CD4-positive, alpha-beta T cell (primary cell): ENCODE measurements at regions not wholly inside any gene's neighbourhood (a gene's known extent, or its start where the extent isn't known, plus 50 kb on each side); places are given as distances from the start of the nearest gene placed in this dataset.
"Not testable (repeated sequence)": the region's sequence is repeated elsewhere in the genome, so short reads cannot be mapped to it uniquely, and the experiment has no call there.

Source experiments
- ATAC-seq: fragments of 200-7000 bp; cut with Tn5 transposase; one replicate; pipeline ENCODE4 v1.10.0; 2022; ENCODE audit warnings: mild to moderate bottlenecking; ENCODE audit not compliant: poor library complexity
- CTCF ChIA-PET: fragments of 350-600 bp; sonication (Branson Sonifier 250); formaldehyde crosslinking; loops from one replicate; lab custom pipeline; 2021; ENCODE audit warnings: antibody characterized with exemption, inconsistent platforms; lab: Charles Lee
- POLR2A ChIA-PET: fragments of 350-600 bp; sonication (Branson Sonifier 250); formaldehyde crosslinking; loops from one replicate; lab custom pipeline; 2021; ENCODE audit warnings: antibody characterized with exemption, inconsistent platforms; lab: Charles Lee
- DNase-seq, 14 experiments: peaks; one replicate each; pipeline ENCODE4 v3.0.0-alpha.2; 2013 to 2020; ENCODE audit warnings: mixed read lengths in 2 of 14
- H3K27ac ChIP-seq, 2 donors: one replicate each; pipeline versions ENCODE4 v1.5.1 to v1.7.0; 2013; ENCODE audit warnings: low read length in 2 of 2, low read depth in 1 of 2, mild to moderate bottlenecking in 1 of 2
- H3K27me3 ChIP-seq, 2 experiments: 1 replicate in 1 of 2; 2 replicates in 1 of 2; pipeline versions ENCODE4 v1.6.1 to v1.7.0; 2013; ENCODE audit warnings: low read length in 2 of 2, control low read depth in 1 of 2, mild to moderate bottlenecking in 1 of 2, moderate library complexity in 1 of 2; ENCODE audit not compliant: insufficient read depth in 2 of 2, control insufficient read depth in 1 of 2
- H3K36me3 ChIP-seq: one replicate; pipeline ENCODE4 v1.6.1; 2013; ENCODE audit warnings: low read length, control low read depth; ENCODE audit not compliant: insufficient read depth
- H3K4me1 ChIP-seq: one replicate; pipeline ENCODE4 v1.6.1; 2013; ENCODE audit warnings: low read length, control low read depth; ENCODE audit not compliant: insufficient read depth
- H3K4me3 ChIP-seq: one replicate; pipeline ENCODE4 v1.5.1; 2013; ENCODE audit warnings: mild to moderate bottlenecking, low read length, moderate library complexity
- H3K9me3 ChIP-seq, 2 experiments: 1 replicate in 1 of 2; 2 replicates in 1 of 2; pipeline versions ENCODE4 v1.6.1 to v1.7.0; 2013; ENCODE audit warnings: low read length in 2 of 2, mild to moderate bottlenecking in 2 of 2, control low read depth in 1 of 2, moderate library complexity in 1 of 2; ENCODE audit not compliant: control insufficient read depth in 1 of 2, insufficient read depth in 1 of 2
- H3K27ac Mint-ChIP-seq: one replicate; pipeline ENCODE4 v1.8.0; 2020; ENCODE audit warnings: mixed read lengths
- H3K27me3 Mint-ChIP-seq: one replicate; pipeline ENCODE4 v1.8.0; 2021; ENCODE audit warnings: mixed read lengths
- H3K36me3 Mint-ChIP-seq: one replicate; pipeline ENCODE4 v1.8.0; 2021; ENCODE audit warnings: low read depth, mixed read lengths
- H3K4me1 Mint-ChIP-seq: one replicate; pipeline ENCODE4 v1.8.0; 2021; ENCODE audit warnings: low read depth, mixed read lengths
- H3K4me3 Mint-ChIP-seq: one replicate; pipeline ENCODE4 v1.8.0; 2020; ENCODE audit warnings: mild to moderate bottlenecking, mixed read lengths
- H3K9me3 Mint-ChIP-seq: one replicate; pipeline ENCODE4 v1.8.0; 2020; ENCODE audit warnings: mixed read lengths
- intact Hi-C, 2 experiments: fragments of 100-400 bp; cut with DNase I in 1 of 2; cut with micrococcal nuclease in 1 of 2; formaldehyde crosslinking; loops; one replicate each; pipeline versions ENCODE4 v1.15.1 to v1.9.0; 2023 to 2025; cut with DNase I, micrococcal nuclease

DNA sequence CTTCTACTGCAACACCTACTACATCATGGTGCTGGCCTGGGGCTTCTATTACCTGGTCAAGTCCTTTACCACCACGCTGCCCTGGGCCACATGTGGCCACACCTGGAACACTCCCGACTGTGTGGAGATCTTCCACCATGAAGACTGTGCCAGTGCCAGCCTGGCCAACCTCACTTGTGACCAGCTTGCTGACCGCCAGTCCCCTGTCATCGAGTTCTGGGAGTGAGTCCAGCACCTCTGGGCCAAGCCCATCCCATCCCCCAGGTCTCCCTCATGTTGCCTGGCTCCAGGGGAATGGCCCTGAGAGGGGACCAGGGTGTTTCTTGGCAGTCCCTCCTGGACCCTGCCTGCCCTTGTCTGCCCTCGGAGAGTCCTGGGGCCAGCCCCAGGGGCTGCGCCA is 519.4 kb downstream of the TP53TG3F start:
- H3K4me3 Mint-ChIP-seq, H3K27me3 Mint-ChIP-seq, H3K4me1 Mint-ChIP-seq, H3K27me3 ChIP-seq, H3K9me3 Mint-ChIP-seq, H3K9me3 ChIP-seq, ATAC-seq, CTCF ChIA-PET, H3K27ac Mint-ChIP-seq, H3K36me3 Mint-ChIP-seq, POLR2A ChIA-PET, H3K4me1 ChIP-seq, H3K36me3 ChIP-seq, H3K27ac ChIP-seq, intact Hi-C loops, DNase-seq, H3K4me3 ChIP-seq: not testable (repeated sequence)

DNA sequence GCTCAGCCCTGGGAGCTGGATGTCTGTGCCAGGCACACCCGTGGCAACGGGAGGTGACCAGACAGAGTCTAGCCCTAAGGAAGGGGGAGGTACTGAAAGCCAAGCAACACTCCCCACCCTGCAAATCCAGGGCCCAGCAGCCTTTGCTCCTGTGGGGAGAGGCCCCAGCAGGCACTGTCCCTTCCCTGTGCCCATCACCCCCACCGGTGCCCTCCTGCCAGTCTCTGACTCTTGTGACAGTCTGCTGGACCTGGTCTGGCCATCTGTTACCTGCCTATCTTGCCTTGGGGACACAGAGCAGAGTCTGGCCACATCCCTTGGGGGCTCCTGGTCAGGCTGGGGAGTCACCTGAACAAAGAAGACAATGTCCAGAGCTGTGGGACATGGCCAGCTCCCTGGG is 520.2 kb downstream of the TP53TG3F start:
- POLR2A ChIA-PET, H3K4me1 ChIP-seq, H3K36me3 ChIP-seq, H3K9me3 ChIP-seq, H3K36me3 Mint-ChIP-seq, H3K27ac Mint-ChIP-seq, intact Hi-C loops, DNase-seq, H3K4me1 Mint-ChIP-seq, H3K27ac ChIP-seq, H3K27me3 Mint-ChIP-seq, H3K4me3 Mint-ChIP-seq, ATAC-seq, H3K27me3 ChIP-seq, H3K4me3 ChIP-seq, H3K9me3 Mint-ChIP-seq, CTCF ChIA-PET: not testable (repeated sequence)

DNA sequence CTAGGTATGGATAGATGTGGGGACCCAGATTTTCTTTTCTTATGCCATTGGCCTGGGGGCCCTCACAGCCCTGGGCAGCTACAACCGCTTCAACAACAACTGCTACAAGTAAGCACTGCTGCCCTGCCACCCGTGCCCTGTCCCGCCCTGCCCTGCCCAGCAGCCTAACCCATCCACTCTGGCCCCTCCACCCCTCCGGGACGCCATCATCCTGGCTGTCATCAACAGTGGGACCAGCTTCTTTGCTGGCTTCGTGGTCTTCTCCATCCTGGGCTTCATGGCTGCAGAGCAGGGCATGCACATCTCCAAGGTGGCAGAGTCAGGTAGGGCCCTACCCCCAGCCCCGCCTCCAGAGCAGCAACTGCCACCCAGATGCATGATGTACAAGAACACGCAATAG is 521.3 kb downstream of the TP53TG3F start:
- H3K27ac ChIP-seq, H3K9me3 Mint-ChIP-seq, ATAC-seq, H3K4me3 Mint-ChIP-seq, POLR2A ChIA-PET, intact Hi-C loops, CTCF ChIA-PET, H3K4me1 Mint-ChIP-seq, H3K27ac Mint-ChIP-seq, H3K36me3 ChIP-seq, H3K27me3 Mint-ChIP-seq, H3K36me3 Mint-ChIP-seq, H3K9me3 ChIP-seq, H3K27me3 ChIP-seq, H3K4me3 ChIP-seq, H3K4me1 ChIP-seq, DNase-seq: not testable (repeated sequence)

DNA sequence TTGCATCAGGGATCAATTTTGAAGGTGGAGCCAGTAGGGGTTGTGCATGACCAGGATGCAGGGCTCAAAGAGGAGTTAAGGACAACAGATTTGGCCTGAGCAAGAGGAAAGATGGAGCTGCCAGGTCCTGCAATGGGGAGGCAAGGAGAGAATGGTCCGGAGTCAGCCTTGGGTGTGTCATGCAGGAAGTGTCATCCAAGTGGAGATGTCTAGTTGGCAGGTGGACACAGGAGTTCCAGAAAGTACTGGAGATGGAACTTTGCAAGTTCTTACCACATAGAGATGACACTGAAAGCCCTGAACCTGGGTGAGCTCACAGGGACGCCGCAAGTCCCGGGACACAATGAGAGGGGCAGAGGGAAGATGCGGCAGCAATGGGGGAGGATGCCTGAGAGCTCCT is 525.0 kb downstream of the TP53TG3F start:
- intact Hi-C loops, ATAC-seq: not testable (repeated sequence)

DNA sequence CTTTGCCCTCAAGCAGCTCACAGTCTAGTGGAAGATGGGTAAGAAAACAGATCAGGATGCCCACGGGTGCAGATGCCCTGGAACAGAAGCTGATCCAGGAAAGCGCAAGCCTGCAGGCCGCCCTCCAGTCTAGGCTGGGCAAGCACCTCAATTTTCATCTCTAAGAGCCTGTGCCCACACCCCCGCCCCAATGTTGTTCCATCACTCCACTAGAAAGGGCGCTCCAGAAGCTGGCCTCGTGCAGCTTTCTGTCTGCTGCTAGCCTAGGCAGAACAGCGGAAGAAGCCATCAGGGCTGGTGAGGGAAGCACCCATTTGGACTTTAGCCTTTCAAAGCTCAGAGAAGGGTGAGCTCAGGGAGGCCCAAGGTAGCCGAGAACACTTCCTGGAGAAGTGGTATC is 527.1 kb downstream of the TP53TG3F start:
- POLR2A ChIA-PET, intact Hi-C loops: not testable (repeated sequence)

More for the DNA sequence above, 525.0 kb downstream of the TP53TG3F start:
- H3K4me3 Mint-ChIP-seq, H3K4me1 ChIP-seq, CTCF ChIA-PET, POLR2A ChIA-PET, DNase-seq, H3K27ac Mint-ChIP-seq, H3K36me3 Mint-ChIP-seq, H3K4me1 Mint-ChIP-seq, H3K27me3 ChIP-seq, H3K27ac ChIP-seq, H3K36me3 ChIP-seq, H3K9me3 ChIP-seq, H3K9me3 Mint-ChIP-seq, H3K27me3 Mint-ChIP-seq, H3K4me3 ChIP-seq: not testable (repeated sequence)

DNA sequence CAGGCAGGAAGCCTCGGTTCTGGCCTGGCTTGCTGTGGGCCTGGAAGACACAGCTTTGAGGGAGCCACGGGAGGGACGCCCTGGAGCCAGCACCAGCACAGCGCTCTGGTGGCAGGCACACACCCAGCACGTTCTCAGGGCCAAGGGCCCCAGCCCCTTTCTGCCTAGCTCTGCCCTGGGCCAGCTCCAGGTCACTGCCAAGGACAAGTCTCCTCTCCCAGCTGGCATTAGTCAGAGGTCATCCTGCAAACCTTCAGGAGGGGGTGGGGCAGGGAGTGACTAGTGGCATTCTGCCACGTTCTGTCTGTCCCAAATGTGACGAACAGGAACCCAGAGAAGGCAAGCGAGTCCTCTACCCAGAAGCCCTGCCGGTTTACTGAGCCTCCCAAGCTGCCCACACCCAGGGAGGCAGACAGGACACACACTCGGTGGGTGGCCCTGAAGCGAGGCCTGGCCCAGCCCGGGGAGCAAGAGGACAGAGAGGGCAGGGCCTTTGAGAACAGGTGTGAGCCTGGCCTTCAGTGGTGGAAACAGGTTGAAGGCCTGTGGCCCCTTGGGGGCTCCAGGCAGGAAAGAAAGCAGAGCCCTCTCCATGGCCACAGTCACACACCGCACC is 528.0 kb downstream of the TP53TG3F start:
- intact Hi-C loops, H3K9me3 ChIP-seq, H3K36me3 ChIP-seq, POLR2A ChIA-PET, H3K27ac Mint-ChIP-seq, H3K4me3 ChIP-seq, H3K4me1 ChIP-seq, ATAC-seq, CTCF ChIA-PET, DNase-seq, H3K4me3 Mint-ChIP-seq, H3K27ac ChIP-seq, H3K27me3 ChIP-seq, H3K9me3 Mint-ChIP-seq, H3K27me3 Mint-ChIP-seq, H3K4me1 Mint-ChIP-seq, H3K36me3 Mint-ChIP-seq: not testable (repeated sequence)

More for the DNA sequence above, 527.1 kb downstream of the TP53TG3F start:
- H3K27me3 Mint-ChIP-seq, H3K27ac Mint-ChIP-seq, H3K9me3 ChIP-seq, H3K27ac ChIP-seq, ATAC-seq, H3K9me3 Mint-ChIP-seq, H3K4me1 Mint-ChIP-seq, H3K4me1 ChIP-seq, DNase-seq, H3K4me3 Mint-ChIP-seq, H3K36me3 Mint-ChIP-seq, H3K4me3 ChIP-seq, CTCF ChIA-PET, H3K27me3 ChIP-seq, H3K36me3 ChIP-seq: not testable (repeated sequence)

DNA sequence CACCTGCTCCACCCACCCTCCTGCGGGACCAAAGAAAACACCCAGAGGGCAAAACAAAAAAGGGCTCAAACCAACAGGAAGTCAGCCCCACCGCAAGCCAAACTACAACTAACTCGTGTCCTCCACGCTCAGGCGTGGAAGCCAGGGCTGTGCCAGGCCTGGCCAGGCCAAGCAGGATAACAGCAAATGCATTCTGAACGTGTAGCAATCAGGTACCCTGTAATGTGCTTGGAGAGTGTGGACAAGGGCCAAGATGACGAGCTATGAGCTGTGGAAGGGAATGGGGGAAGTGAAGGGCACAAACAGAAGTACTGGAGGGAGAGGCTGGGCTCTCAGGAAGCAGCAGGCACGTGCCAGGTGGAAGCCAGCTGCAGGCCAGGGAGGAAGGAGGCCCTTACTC is 528.6 kb downstream of the TP53TG3F start:
- H3K4me3 ChIP-seq, DNase-seq, CTCF ChIA-PET, H3K36me3 ChIP-seq, H3K36me3 Mint-ChIP-seq, intact Hi-C loops, H3K27me3 Mint-ChIP-seq, ATAC-seq, H3K27me3 ChIP-seq, H3K4me1 ChIP-seq, H3K4me3 Mint-ChIP-seq, H3K27ac ChIP-seq, H3K9me3 Mint-ChIP-seq, H3K27ac Mint-ChIP-seq, H3K4me1 Mint-ChIP-seq, POLR2A ChIA-PET, H3K9me3 ChIP-seq: not testable (repeated sequence)
